ENCODE measurements at regions not wholly inside any gene's neighbourhood (a gene's known extent, or its start where the extent isn't known, plus 50 kb on each side); places are given as distances from the start of the nearest gene placed in this dataset.

GRCh38 chr11:69967484-69967883 lies 110.6 kb upstream of the ANO1 start:
- H3K36me3 ChIP-seq: no peaks in the 10 kb centered on the region
- no peaks in the 10 kb centered on the region for H3K27me3 ChIP-seq
- no peak for TF ChIP-seq CTCF (IDR thresholded peaks at IDR 0.05)
- ATAC-seq (no peak), DNase-seq (no peak)
- peak overlapping the region; percentile 70 for H3K27ac ChIP-seq
- intact Hi-C loops (cut with DNase I): no loop called here
- no peaks in the 10 kb centered on the region for H3K9me3 ChIP-seq
- peaks cover 11% of the 10 kb centered on the region for H3K4me1 ChIP-seq
- H3K4me3 ChIP-seq: no peak overlapping the region

GRCh38 chr11:69968396-69969347 lies 109.4 kb upstream of the ANO1 start:
- Histone ChIP-seq H3K4me3 (no peak overlapping the region), H3K27ac (peak overlapping the region; percentile 70), H3K36me3 (no peaks in the 10 kb centered on the region), H3K9me3 (no peaks in the 10 kb centered on the region), H3K27me3 (no peaks in the 10 kb centered on the region), H3K4me1 (peaks cover 11% of the 10 kb centered on the region)
- intact Hi-C loops (cut with DNase I): no loop called here
- ATAC-seq (peak; percentile 19), DNase-seq (peak; percentile 77)
- no peak for TF ChIP-seq CTCF (IDR thresholded peaks at IDR 0.05)

- no peak for TF ChIP-seq CTCF (IDR thresholded peaks at IDR 0.05)
- ATAC-seq: no peak
- Histone ChIP-seq H3K36me3 (no peaks in the 10 kb centered on the region), H3K9me3 (no peaks in the 10 kb centered on the region), H3K27me3 (no peaks in the 10 kb centered on the region), H3K27ac (no peak overlapping the region), H3K4me1 (peaks cover 11% of the 10 kb centered on the region), H3K4me3 (no peak overlapping the region)
- DNase-seq: no peak
- intact Hi-C loops (cut with DNase I): no loop called here
Measured at GRCh38 chr11:69969890-69970784, 108.0 kb upstream of the ANO1 start.

GRCh38 chr11:69970785-69971535 lies 107.2 kb upstream of the ANO1 start:
- no peaks in the 10 kb centered on the region for H3K36me3 ChIP-seq
- H3K27ac ChIP-seq: no peak overlapping the region
- no peaks in the 10 kb centered on the region for H3K27me3 ChIP-seq
- DNase-seq (no peak), ATAC-seq (no peak)
- TF ChIP-seq CTCF (IDR thresholded peaks at IDR 0.05): no peak
- peaks cover 11% of the 10 kb centered on the region for H3K4me1 ChIP-seq
- H3K4me3 ChIP-seq: no peak overlapping the region
- H3K9me3 ChIP-seq: no peaks in the 10 kb centered on the region
- intact Hi-C loops (cut with DNase I): no loop called here

GRCh38 chr11:69971741-69972140 lies 106.4 kb upstream of the ANO1 start:
- Histone ChIP-seq H3K27ac (no peak overlapping the region), H3K27me3 (no peaks in the 10 kb centered on the region), H3K9me3 (no peaks in the 10 kb centered on the region), H3K36me3 (no peaks in the 10 kb centered on the region), H3K4me3 (no peak overlapping the region), H3K4me1 (peaks cover 11% of the 10 kb centered on the region)
- TF ChIP-seq CTCF (IDR thresholded peaks at IDR 0.05): no peak
- intact Hi-C loops (cut with DNase I): no loop called here
- DNase-seq (no peak), ATAC-seq (no peak)
